T-helper 2 cell treated with Interferon-gamma antibody and Interleukin-4, amounts not matched to agents 5 μg/mL and 100 μg/mL, for 36 hours (primary cell): ENCODE measurements at regions not wholly inside any gene's neighbourhood (a gene's known extent, or its start where the extent isn't known, plus 50 kb on each side); places are given as distances from the start of the nearest gene placed in this dataset.

Experiments
- DNase-seq: peaks from one replicate; pipeline ENCODE4 v3.0.0; 2021; ENCODE audit warnings: low spot score
- H3K27ac Mint-ChIP-seq: one replicate; pipeline ENCODE4 v1.8.0; 2021; ENCODE audit warnings: mild to moderate bottlenecking, mixed read lengths
- H3K27me3 Mint-ChIP-seq: one replicate; pipeline ENCODE4 v1.8.0; 2021; ENCODE audit warnings: low read depth, mixed read lengths
- H3K36me3 Mint-ChIP-seq: one replicate; pipeline ENCODE4 v1.8.0; 2021; ENCODE audit warnings: low read depth, mixed read lengths
- H3K4me1 Mint-ChIP-seq: one replicate; pipeline ENCODE4 v1.8.0; 2021; ENCODE audit warnings: low read depth, mixed read lengths
- H3K4me3 Mint-ChIP-seq: one replicate; pipeline ENCODE4 v1.8.0; 2022; ENCODE audit warnings: mild to moderate bottlenecking, moderate library complexity, mixed read lengths
- H3K9me3 Mint-ChIP-seq: one replicate; pipeline ENCODE4 v1.8.0; 2021; ENCODE audit warnings: mixed read lengths

- Mint-ChIP-seq H3K27ac (no peak overlapping the region), H3K9me3 (no peaks in the 10 kb centered on the region), H3K36me3 (no peaks in the 10 kb centered on the region), H3K4me1 (no peaks in the 10 kb centered on the region), H3K4me3 (no peak overlapping the region), H3K27me3 (no peaks in the 10 kb centered on the region)
- DNase-seq: no peak
Observed at GRCh38 chr3:156620901-156621300, 53.5 kb upstream of the TIPARP start.

GRCh38 chr3:156620260-156620659 is 54.1 kb upstream of the TIPARP start:
- no peak overlapping the region for H3K27ac Mint-ChIP-seq
- no peak for DNase-seq
- no peak overlapping the region for H3K4me3 Mint-ChIP-seq
- H3K27me3 Mint-ChIP-seq: no peaks in the 10 kb centered on the region
- H3K4me1 Mint-ChIP-seq: peaks cover under 1% of the 10 kb centered on the region
- H3K36me3 Mint-ChIP-seq: no peaks in the 10 kb centered on the region
- no peaks in the 10 kb centered on the region for H3K9me3 Mint-ChIP-seq

- no peak for DNase-seq
- Mint-ChIP-seq H3K9me3 (no peaks in the 10 kb centered on the region), H3K27ac (no peak overlapping the region), H3K4me1 (peaks cover 5% of the 10 kb centered on the region), H3K27me3 (no peaks in the 10 kb centered on the region), H3K4me3 (no peak overlapping the region), H3K36me3 (no peaks in the 10 kb centered on the region)
Observed at GRCh38 chr3:156619376-156619775, 55.0 kb upstream of the TIPARP start.

- H3K36me3 Mint-ChIP-seq: no peaks in the 10 kb centered on the region
- H3K4me3 Mint-ChIP-seq: no peak overlapping the region
- DNase-seq: no peak
- no peaks in the 10 kb centered on the region for H3K27me3 Mint-ChIP-seq
- H3K9me3 Mint-ChIP-seq: no peaks in the 10 kb centered on the region
- H3K4me1 Mint-ChIP-seq: peaks cover 5% of the 10 kb centered on the region
- no peak overlapping the region for H3K27ac Mint-ChIP-seq
Observed at GRCh38 chr3:156617781-156618180, 56.6 kb upstream of the TIPARP start.

- DNase-seq: no peak
- no peak overlapping the region for H3K27ac Mint-ChIP-seq
- H3K4me3 Mint-ChIP-seq: no peak overlapping the region
- peaks cover 5% of the 10 kb centered on the region for H3K4me1 Mint-ChIP-seq
- H3K9me3 Mint-ChIP-seq: no peaks in the 10 kb centered on the region
- no peaks in the 10 kb centered on the region for H3K27me3 Mint-ChIP-seq
- no peaks in the 10 kb centered on the region for H3K36me3 Mint-ChIP-seq
Observed at GRCh38 chr3:156617145-156617544, 57.2 kb upstream of the TIPARP start.

- Mint-ChIP-seq H3K9me3 (no peaks in the 10 kb centered on the region), H3K27me3 (no peaks in the 10 kb centered on the region), H3K4me1 (peaks cover 5% of the 10 kb centered on the region), H3K4me3 (no peak overlapping the region), H3K36me3 (no peaks in the 10 kb centered on the region), H3K27ac (no peak overlapping the region)
- no peak for DNase-seq
Observed at GRCh38 chr3:156615592-156616173, 58.7 kb upstream of the TIPARP start.

GRCh38 chr3:156614642-156615511 is 59.5 kb upstream of the TIPARP start:
- peaks cover 8% of the 10 kb centered on the region for H3K4me1 Mint-ChIP-seq
- no peaks in the 10 kb centered on the region for H3K36me3 Mint-ChIP-seq
- H3K4me3 Mint-ChIP-seq: no peak overlapping the region
- no peaks in the 10 kb centered on the region for H3K9me3 Mint-ChIP-seq
- no peak overlapping the region for H3K27ac Mint-ChIP-seq
- no peak for DNase-seq
- H3K27me3 Mint-ChIP-seq: no peaks in the 10 kb centered on the region

GRCh38 chr3:156612903-156613302 is 58.0 kb upstream of the SSR3 start:
- no peak overlapping the region for H3K4me3 Mint-ChIP-seq
- no peak for DNase-seq
- no peaks in the 10 kb centered on the region for H3K36me3 Mint-ChIP-seq
- H3K9me3 Mint-ChIP-seq: no peaks in the 10 kb centered on the region
- H3K27me3 Mint-ChIP-seq: peaks cover 3% of the 10 kb centered on the region
- H3K4me1 Mint-ChIP-seq: peaks cover 16% of the 10 kb centered on the region
- no peak overlapping the region for H3K27ac Mint-ChIP-seq

GRCh38 chr3:156611870-156612494 is 57.1 kb upstream of the SSR3 start:
- Mint-ChIP-seq H3K27me3 (peaks cover 3% of the 10 kb centered on the region), H3K4me3 (no peak overlapping the region), H3K36me3 (no peaks in the 10 kb centered on the region), H3K27ac (no peak overlapping the region), H3K9me3 (no peaks in the 10 kb centered on the region), H3K4me1 (peaks cover 22% of the 10 kb centered on the region)
- no peak for DNase-seq

- no peak overlapping the region for H3K4me3 Mint-ChIP-seq
- no peaks in the 10 kb centered on the region for H3K36me3 Mint-ChIP-seq
- no peak for DNase-seq
- peaks cover 5% of the 10 kb centered on the region for H3K27me3 Mint-ChIP-seq
- no peak overlapping the region for H3K27ac Mint-ChIP-seq
- H3K9me3 Mint-ChIP-seq: no peaks in the 10 kb centered on the region
- peaks cover 28% of the 10 kb centered on the region for H3K4me1 Mint-ChIP-seq
Observed at GRCh38 chr3:156610154-156610553, 55.2 kb upstream of the SSR3 start.

GRCh38 chr3:156609546-156609945 is 54.6 kb upstream of the SSR3 start:
- H3K9me3 Mint-ChIP-seq: no peaks in the 10 kb centered on the region
- DNase-seq: no peak
- peaks cover 5% of the 10 kb centered on the region for H3K27me3 Mint-ChIP-seq
- no peak overlapping the region for H3K27ac Mint-ChIP-seq
- no peaks in the 10 kb centered on the region for H3K36me3 Mint-ChIP-seq
- H3K4me3 Mint-ChIP-seq: no peak overlapping the region
- peaks cover 25% of the 10 kb centered on the region for H3K4me1 Mint-ChIP-seq

- H3K9me3 Mint-ChIP-seq: no peaks in the 10 kb centered on the region
- no peak overlapping the region for H3K27ac Mint-ChIP-seq
- H3K27me3 Mint-ChIP-seq: peaks cover 5% of the 10 kb centered on the region
- DNase-seq: no peak
- peaks cover 25% of the 10 kb centered on the region for H3K4me1 Mint-ChIP-seq
- no peaks in the 10 kb centered on the region for H3K36me3 Mint-ChIP-seq
- H3K4me3 Mint-ChIP-seq: no peak overlapping the region
Observed at GRCh38 chr3:156608601-156609514, 53.9 kb upstream of the SSR3 start.

GRCh38 chr3:156606729-156607128 is 51.8 kb upstream of the SSR3 start:
- Mint-ChIP-seq H3K27ac (no peak overlapping the region), H3K4me1 (peaks cover 39% of the 10 kb centered on the region), H3K27me3 (peaks cover 5% of the 10 kb centered on the region), H3K36me3 (no peaks in the 10 kb centered on the region), H3K9me3 (no peaks in the 10 kb centered on the region), H3K4me3 (peak overlapping the region; percentile 73)
- DNase-seq: no peak
